ENCODE measurements at regions not wholly inside any gene's neighbourhood (a gene's known extent, or its start where the extent isn't known, plus 50 kb on each side); places are given as distances from the start of the nearest gene placed in this dataset.
"Not testable (repeated sequence)": the region's sequence is repeated elsewhere in the genome, so short reads cannot be mapped to it uniquely, and the experiment has no call there.

DNA sequence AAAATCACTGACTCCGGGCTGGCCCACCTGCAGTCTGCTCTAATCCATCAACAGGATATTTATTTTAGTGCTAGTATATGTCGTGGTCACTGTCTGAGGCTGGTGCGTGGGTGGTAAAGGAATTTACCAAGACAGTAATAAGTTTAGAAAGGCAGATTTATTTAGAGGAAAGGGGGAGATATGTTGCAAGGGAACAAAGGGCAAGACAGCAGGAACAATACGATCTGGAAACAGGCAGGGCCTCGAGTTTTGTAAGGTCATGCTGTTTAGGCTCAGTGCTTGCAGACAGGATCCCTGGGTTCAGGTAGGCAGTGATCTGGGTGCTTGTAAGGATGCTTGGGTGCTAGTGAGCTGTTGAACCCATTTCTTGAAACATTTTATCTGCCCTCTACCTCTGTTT lies 748.2 kb upstream of the SLITRK5 start:
- Histone ChIP-seq H3K4me3 (ENCODE audit: control insufficient read depth in 2 of 3, extremely low read depth in 1 of 3, insufficient read depth in 2 of 3, low read depth in 1 of 3, low read length in 3 of 3) (no peak overlapping the region), H3K4me2 (ENCODE audit: control insufficient read depth, extremely low read depth, insufficient read depth, low read depth, low read length) (no peak overlapping the region), H2AFZ (ENCODE audit: control insufficient read depth, low read length) (no peak overlapping the region), H3K27me3 (ENCODE audit: control insufficient read depth, extremely low read depth, insufficient read depth, low read length) (no peaks in the 10 kb centered on the region), H4K20me1 (ENCODE audit: control insufficient read depth, extremely low read depth, insufficient read depth, low read length) (no peaks in the 10 kb centered on the region), H3K36me3 (ENCODE audit: control insufficient read depth in 2 of 2, extremely low read depth in 1 of 2, insufficient read depth in 2 of 2, low read length in 2 of 2) (no peaks in the 10 kb centered on the region), H3K79me2 (ENCODE audit: control insufficient read depth, insufficient read depth, low read length) (no peaks in the 10 kb centered on the region), H3K9ac (ENCODE audit: control insufficient read depth, extremely low read depth, insufficient read depth, low read length) (no peak overlapping the region), H3K4me1 (ENCODE audit: control insufficient read depth, extremely low read depth, insufficient read depth, low read length) (no peaks in the 10 kb centered on the region), H3K9me1 (ENCODE audit: control insufficient read depth, extremely low read depth, insufficient read depth, low read length) (no peaks in the 10 kb centered on the region), H3K27ac (ENCODE audit: control insufficient read depth, insufficient read depth, low read length) (no peak overlapping the region), H3K9me3 (ENCODE audit: control insufficient read depth, low read depth, low read length) (no peaks in the 10 kb centered on the region)
- TF ChIP-seq, protein P1, sequence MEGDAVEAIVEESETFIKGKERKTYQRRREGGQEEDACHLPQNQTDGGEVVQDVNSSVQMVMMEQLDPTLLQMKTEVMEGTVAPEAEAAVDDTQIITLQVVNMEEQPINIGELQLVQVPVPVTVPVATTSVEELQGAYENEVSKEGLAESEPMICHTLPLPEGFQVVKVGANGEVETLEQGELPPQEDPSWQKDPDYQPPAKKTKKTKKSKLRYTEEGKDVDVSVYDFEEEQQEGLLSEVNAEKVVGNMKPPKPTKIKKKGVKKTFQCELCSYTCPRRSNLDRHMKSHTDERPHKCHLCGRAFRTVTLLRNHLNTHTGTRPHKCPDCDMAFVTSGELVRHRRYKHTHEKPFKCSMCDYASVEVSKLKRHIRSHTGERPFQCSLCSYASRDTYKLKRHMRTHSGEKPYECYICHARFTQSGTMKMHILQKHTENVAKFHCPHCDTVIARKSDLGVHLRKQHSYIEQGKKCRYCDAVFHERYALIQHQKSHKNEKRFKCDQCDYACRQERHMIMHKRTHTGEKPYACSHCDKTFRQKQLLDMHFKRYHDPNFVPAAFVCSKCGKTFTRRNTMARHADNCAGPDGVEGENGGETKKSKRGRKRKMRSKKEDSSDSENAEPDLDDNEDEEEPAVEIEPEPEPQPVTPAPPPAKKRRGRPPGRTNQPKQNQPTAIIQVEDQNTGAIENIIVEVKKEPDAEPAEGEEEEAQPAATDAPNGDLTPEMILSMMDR (optimal IDR thresholded peaks at IDR 0.05 in 1 of 3, IDR thresholded peaks at IDR 0.05 in 1 of 3, conservative IDR thresholded peaks at IDR 0.05 in 1 of 3; ENCODE audit: extremely low read depth in 1 of 3, insufficient read depth in 2 of 3, low read length in 3 of 3), result no peak
- no peak for TF ChIP-seq EZH2 (IDR thresholded peaks at IDR 0.05; ENCODE audit: low read length)
- FAIRE-seq (no peak), DNase-seq (ENCODE audit: low read depth, low spot score) (no peak)
- dilution Hi-C loops (cut with MboI; ENCODE audit: extremely low pct_ligation_motif_present, low sequenced_read_pairs), result no loop called here

DNA sequence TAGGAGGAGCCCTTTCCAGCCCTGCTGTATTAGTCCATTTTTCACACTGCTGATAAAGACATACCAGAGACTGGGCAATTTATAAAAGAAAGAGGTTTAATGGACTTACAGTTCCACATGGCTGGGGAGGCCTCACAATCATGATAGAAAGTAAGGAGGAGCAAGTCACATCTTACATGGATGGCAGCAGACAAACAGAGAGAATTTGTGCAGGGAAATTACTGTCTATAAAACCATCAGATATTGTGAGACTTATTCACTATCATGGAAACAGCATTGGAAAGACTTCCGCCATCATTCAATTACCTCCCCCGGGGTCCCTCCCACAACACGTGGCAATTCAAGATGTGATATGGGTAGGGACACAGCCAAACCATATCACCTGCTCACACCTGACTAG lies 744.3 kb upstream of the SLITRK5 start:
- H3K9ac ChIP-seq (ENCODE audit: control insufficient read depth, extremely low read depth, insufficient read depth, low read length); H3K27me3 ChIP-seq (ENCODE audit: control insufficient read depth, extremely low read depth, insufficient read depth, low read length); H2AFZ ChIP-seq (ENCODE audit: control insufficient read depth, low read length); dilution Hi-C loops (cut with MboI; ENCODE audit: extremely low pct_ligation_motif_present, low sequenced_read_pairs); H3K9me1 ChIP-seq (ENCODE audit: control insufficient read depth, extremely low read depth, insufficient read depth, low read length); H4K20me1 ChIP-seq (ENCODE audit: control insufficient read depth, extremely low read depth, insufficient read depth, low read length); H3K4me3 ChIP-seq (ENCODE audit: control insufficient read depth in 2 of 3, extremely low read depth in 1 of 3, insufficient read depth in 2 of 3, low read depth in 1 of 3, low read length in 3 of 3); FAIRE-seq; H3K36me3 ChIP-seq (ENCODE audit: control insufficient read depth in 2 of 2, extremely low read depth in 1 of 2, insufficient read depth in 2 of 2, low read length in 2 of 2); H3K27ac ChIP-seq (ENCODE audit: control insufficient read depth, insufficient read depth, low read length); DNase-seq (ENCODE audit: low read depth, low spot score); H3K4me1 ChIP-seq (ENCODE audit: control insufficient read depth, extremely low read depth, insufficient read depth, low read length); H3K9me3 ChIP-seq (ENCODE audit: control insufficient read depth, low read depth, low read length); H3K4me2 ChIP-seq (ENCODE audit: control insufficient read depth, extremely low read depth, insufficient read depth, low read depth, low read length); H3K79me2 ChIP-seq (ENCODE audit: control insufficient read depth, insufficient read depth, low read length): not testable (repeated sequence)

DNA sequence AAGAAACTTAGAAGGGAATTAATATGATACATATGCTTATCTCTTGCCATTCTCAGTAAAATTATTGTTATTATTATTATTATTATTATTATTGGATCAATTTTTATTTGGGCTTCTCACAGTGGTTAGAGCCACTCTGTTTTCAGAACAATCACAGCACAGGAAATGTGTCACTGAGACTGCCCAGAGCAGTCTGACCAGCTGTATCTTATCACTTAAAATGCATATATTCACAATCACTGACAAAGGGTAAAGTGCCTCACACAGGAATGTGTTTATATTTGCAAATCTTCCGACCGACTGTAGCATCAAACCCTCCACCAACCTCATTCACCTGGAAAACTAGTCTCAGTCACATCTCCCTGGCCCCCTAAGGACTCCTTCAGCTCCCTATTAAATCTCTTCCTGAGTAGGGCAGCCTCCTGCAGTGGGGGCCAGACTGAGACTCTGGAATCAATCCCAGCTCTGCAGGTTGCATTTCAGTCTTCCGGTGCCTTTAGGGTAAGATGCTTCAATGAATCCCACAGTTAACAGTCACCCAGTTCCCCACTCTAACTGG lies 738.3 kb upstream of the SLITRK5 start:
- Histone ChIP-seq H3K4me3 (ENCODE audit: control insufficient read depth in 2 of 3, extremely low read depth in 1 of 3, insufficient read depth in 2 of 3, low read depth in 1 of 3, low read length in 3 of 3) (no peak overlapping the region), H3K27ac (ENCODE audit: control insufficient read depth, insufficient read depth, low read length) (no peak overlapping the region), H3K9me3 (ENCODE audit: control insufficient read depth, low read depth, low read length) (no peaks in the 10 kb centered on the region), H3K4me2 (ENCODE audit: control insufficient read depth, extremely low read depth, insufficient read depth, low read depth, low read length) (no peak overlapping the region), H3K27me3 (ENCODE audit: control insufficient read depth, extremely low read depth, insufficient read depth, low read length) (no peaks in the 10 kb centered on the region), H3K79me2 (ENCODE audit: control insufficient read depth, insufficient read depth, low read length) (no peaks in the 10 kb centered on the region), H4K20me1 (ENCODE audit: control insufficient read depth, extremely low read depth, insufficient read depth, low read length) (no peaks in the 10 kb centered on the region), H3K4me1 (ENCODE audit: control insufficient read depth, extremely low read depth, insufficient read depth, low read length) (no peaks in the 10 kb centered on the region), H3K9ac (ENCODE audit: control insufficient read depth, extremely low read depth, insufficient read depth, low read length) (no peak overlapping the region), H3K9me1 (ENCODE audit: control insufficient read depth, extremely low read depth, insufficient read depth, low read length) (no peaks in the 10 kb centered on the region), H3K36me3 (ENCODE audit: control insufficient read depth in 2 of 2, extremely low read depth in 1 of 2, insufficient read depth in 2 of 2, low read length in 2 of 2) (no peaks in the 10 kb centered on the region), H2AFZ (ENCODE audit: control insufficient read depth, low read length) (no peak overlapping the region)
- DNase-seq (ENCODE audit: low read depth, low spot score) (no peak), FAIRE-seq (no peak)
- dilution Hi-C loops (cut with MboI; ENCODE audit: extremely low pct_ligation_motif_present, low sequenced_read_pairs), result no loop called here
- no peak for TF ChIP-seq EZH2 (IDR thresholded peaks at IDR 0.05; ENCODE audit: low read length)
- TF ChIP-seq, protein P1 (optimal IDR thresholded peaks at IDR 0.05 in 1 of 3, IDR thresholded peaks at IDR 0.05 in 1 of 3, conservative IDR thresholded peaks at IDR 0.05 in 1 of 3; ENCODE audit: extremely low read depth in 1 of 3, insufficient read depth in 2 of 3, low read length in 3 of 3), result no peak
